ENCODE measurements at regions not wholly inside any gene's neighbourhood (a gene's known extent, or its start where the extent isn't known, plus 50 kb on each side); places are given as distances from the start of the nearest gene placed in this dataset.

- no peak for DNase-seq
- intact Hi-C loops (cut with micrococcal nuclease), result no loop called here
- ATAC-seq, result no peak
Observed at GRCh38 chrY:15397556-15398280, 873.4 kb downstream of the NLGN4Y start.

- ATAC-seq, result no peak
- intact Hi-C loops (cut with micrococcal nuclease), result no loop called here
- DNase-seq, result no peak
Observed at GRCh38 chrY:15402451-15402850, 878.1 kb downstream of the NLGN4Y start.

- ATAC-seq, result no peak
- no peak for DNase-seq
- intact Hi-C loops (cut with micrococcal nuclease), result no loop called here
Observed at GRCh38 chrY:15404551-15404950, 880.2 kb downstream of the NLGN4Y start.

- ATAC-seq (no peak), DNase-seq (no peak)
- intact Hi-C loops (cut with micrococcal nuclease), result no loop called here
Observed at GRCh38 chrY:15415165-15415564, 890.8 kb downstream of the NLGN4Y start.

GRCh38 chrY:15418613-15419012, 894.3 kb downstream of the NLGN4Y start:
- no peak for DNase-seq
- intact Hi-C loops (cut with micrococcal nuclease), result no loop called here
- no peak for ATAC-seq

GRCh38 chrY:15424665-15425132, 900.4 kb downstream of the NLGN4Y start:
- ATAC-seq, result peak; percentile 63
- intact Hi-C loops (cut with micrococcal nuclease), result no loop called here

GRCh38 chrY:15440021-15440695, 915.8 kb downstream of the NLGN4Y start:
- no peak for ATAC-seq

More at GRCh38 chrY:15424665-15425132, 900.4 kb downstream of the NLGN4Y start:
- DNase-seq, result no peak

GRCh38 chrY:15440696-15441408, 916.5 kb downstream of the NLGN4Y start:
- DNase-seq (no peak), ATAC-seq (no peak)

More at GRCh38 chrY:15440021-15440695, 915.8 kb downstream of the NLGN4Y start:
- no peak for DNase-seq
- intact Hi-C loops (cut with micrococcal nuclease), result no loop called here

GRCh38 chrY:15441878-15442277, 917.5 kb downstream of the NLGN4Y start:
- DNase-seq (no peak), ATAC-seq (no peak)
- intact Hi-C loops (cut with micrococcal nuclease), result no loop called here

More at GRCh38 chrY:15440696-15441408, 916.5 kb downstream of the NLGN4Y start:
- intact Hi-C loops (cut with micrococcal nuclease), result no loop called here

- intact Hi-C loops (cut with micrococcal nuclease), result no loop called here
- DNase-seq, result no peak
- ATAC-seq, result no peak
Observed at GRCh38 chrY:15445871-15446270, 921.5 kb downstream of the NLGN4Y start.

- no peak for ATAC-seq
- DNase-seq, result no peak
- intact Hi-C loops (cut with micrococcal nuclease), result no loop called here
Observed at GRCh38 chrY:15446861-15447260, 922.5 kb downstream of the NLGN4Y start.

- intact Hi-C loops (cut with micrococcal nuclease), result no loop called here
- no peak for ATAC-seq
- no peak for DNase-seq
Observed at GRCh38 chrY:15447959-15448358, 923.6 kb downstream of the NLGN4Y start.

- DNase-seq, result no peak
- ATAC-seq, result no peak
- intact Hi-C loops (cut with micrococcal nuclease), result no loop called here
Observed at GRCh38 chrY:15455133-15455937, 931.0 kb downstream of the NLGN4Y start.

- intact Hi-C loops (cut with micrococcal nuclease), result no loop called here
- DNase-seq, result peak; percentile 81
- ATAC-seq, result peak; percentile 93
Observed at GRCh38 chrY:15455980-15456469, 931.7 kb downstream of the NLGN4Y start.

- intact Hi-C loops (cut with micrococcal nuclease), result no loop called here
- DNase-seq (peak; percentile 38), ATAC-seq (peak; percentile 33)
Observed at GRCh38 chrY:15456491-15456890, 932.2 kb downstream of the NLGN4Y start.

- intact Hi-C loops (cut with micrococcal nuclease), result no loop called here
- ATAC-seq (no peak), DNase-seq (no peak)
Observed at GRCh38 chrY:15457682-15458081, 933.4 kb downstream of the NLGN4Y start.

GRCh38 chrY:15458426-15458825, 934.1 kb downstream of the NLGN4Y start:
- intact Hi-C loops (cut with micrococcal nuclease), result no loop called here
- DNase-seq (no peak), ATAC-seq (no peak)

- no peak for ATAC-seq
Observed at GRCh38 chrY:15465880-15466279, 941.6 kb downstream of the NLGN4Y start.

GRCh38 chrY:15466891-15467290, 942.6 kb downstream of the NLGN4Y start:
- no peak for ATAC-seq
- no peak for DNase-seq
- intact Hi-C loops (cut with micrococcal nuclease), result no loop called here

More at GRCh38 chrY:15465880-15466279, 941.6 kb downstream of the NLGN4Y start:
- intact Hi-C loops (cut with micrococcal nuclease), result no loop called here
- DNase-seq, result no peak
